ENCODE measurements at regions not wholly inside any gene's neighbourhood (a gene's known extent, or its start where the extent isn't known, plus 50 kb on each side); places are given as distances from the start of the nearest gene placed in this dataset.
"Not testable (repeated sequence)": the region's sequence is repeated elsewhere in the genome, so short reads cannot be mapped to it uniquely, and the experiment has no call there.

- ATAC-seq = no peak
Measured at GRCh38 chr6:91193446-91193845, 606.6 kb upstream of the MAP3K7 start.

GRCh38 chr6:91190041-91190440, 603.2 kb upstream of the MAP3K7 start:
- DNase-seq (ENCODE audit: low read depth in 1 of 2, low spot score in 1 of 2); H3K4me3 ChIP-seq; ATAC-seq; H3K4me2 ChIP-seq; H3K4me1 ChIP-seq; FAIRE-seq; POLR2A ChIA-PET; H3K9me3 ChIP-seq; H3K27ac ChIP-seq: not testable (repeated sequence)
- CTCF ChIA-PET = interaction anchor here (0.6 kb wide), 1 partner anchor 96 kb away, joined by 3 read pairs; no protein-coding TSS in a partner anchor
- whole genome bisulfite sequencing (ENCODE audit: missing lambda C conversion rate) = 0% methylated on average over 3 of the region's 3 CpGs

More at GRCh38 chr6:91193446-91193845, 606.6 kb upstream of the MAP3K7 start:
- FAIRE-seq (no peak), DNase-seq (ENCODE audit: low read depth in 1 of 2, low spot score in 1 of 2) (no peak)
- CTCF ChIA-PET = no interaction called here
- POLR2A ChIA-PET = no interaction called here
- no peaks in the 10 kb centered on the region for H3K9me3 ChIP-seq
- H3K27ac ChIP-seq = no peak overlapping the region
- H3K4me1 ChIP-seq = no peaks in the 10 kb centered on the region
- TF ChIP-seq, protein P1, sequence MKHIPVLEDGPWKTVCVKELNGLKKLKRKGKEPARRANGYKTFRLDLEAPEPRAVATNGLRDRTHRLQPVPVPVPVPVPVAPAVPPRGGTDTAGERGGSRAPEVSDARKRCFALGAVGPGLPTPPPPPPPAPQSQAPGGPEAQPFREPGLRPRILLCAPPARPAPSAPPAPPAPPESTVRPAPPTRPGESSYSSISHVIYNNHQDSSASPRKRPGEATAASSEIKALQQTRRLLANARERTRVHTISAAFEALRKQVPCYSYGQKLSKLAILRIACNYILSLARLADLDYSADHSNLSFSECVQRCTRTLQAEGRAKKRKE (CRISPR knock-in tag; IDR thresholded peaks at IDR 0.05; ENCODE audit: low read depth) = no peak
- TF ChIP-seq HDAC2 (IDR thresholded peaks at IDR 0.05) (no peak), NR3C1 (IDR thresholded peaks at IDR 0.05) (no peak), KDM5A (IDR thresholded peaks at IDR 0.05) (no peak), HOXA7 (CRISPR knock-in tag; IDR thresholded peaks at IDR 0.05) (no peak), PHF8 (IDR thresholded peaks at IDR 0.05; ENCODE audit: borderline replicate concordance, low read depth) (no peak), CEBPB (IDR thresholded peaks at IDR 0.05) (no peak), RARB (CRISPR knock-in tag; IDR thresholded peaks at IDR 0.05) (no peak), NFE2L2 (conservative IDR thresholded peaks at IDR 0.05; ENCODE audit: low read length) (no peak), FOSB (CRISPR knock-in tag; IDR thresholded peaks at IDR 0.05) (no peak)
- no peak overlapping the region for H3K4me2 ChIP-seq
- no peak overlapping the region for H3K4me3 ChIP-seq

DNA sequence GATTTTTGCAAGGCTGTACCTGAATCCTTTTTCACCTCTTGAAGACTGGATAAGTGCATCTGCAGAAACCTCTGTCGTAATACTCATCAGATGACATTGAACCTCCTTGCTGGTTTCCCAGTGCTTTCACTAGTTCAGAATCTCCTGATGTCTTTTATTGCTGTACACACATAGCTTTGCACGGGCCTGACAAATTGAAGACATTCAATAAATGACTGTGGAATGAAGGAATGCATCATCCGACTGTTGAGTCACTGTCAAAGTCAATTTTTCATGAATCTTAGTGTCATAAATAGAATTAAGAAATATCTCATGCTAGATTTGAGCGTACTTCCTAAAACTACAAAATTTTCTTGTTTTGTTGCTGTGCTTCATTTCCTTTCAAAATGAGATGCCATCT, 598.2 kb upstream of the MAP3K7 start:
- ChIA-PET POLR2A (no interaction called here), CTCF (no interaction called here)
- ATAC-seq = no peak
- no peak for FAIRE-seq
- no peaks in the 10 kb centered on the region for H3K4me1 ChIP-seq
- no peaks in the 10 kb centered on the region for H3K9me3 ChIP-seq
- WGBS (ENCODE audit: missing lambda C conversion rate) = 3% methylated on average over 4 of the region's 4 CpGs
- H3K4me2 ChIP-seq = no peak overlapping the region
- H3K4me3 ChIP-seq = no peak overlapping the region
- H3K27ac ChIP-seq = no peak overlapping the region
- no peak for DNase-seq (ENCODE audit: low read depth in 1 of 2, low spot score in 1 of 2)
- TF ChIP-seq, protein P2, sequence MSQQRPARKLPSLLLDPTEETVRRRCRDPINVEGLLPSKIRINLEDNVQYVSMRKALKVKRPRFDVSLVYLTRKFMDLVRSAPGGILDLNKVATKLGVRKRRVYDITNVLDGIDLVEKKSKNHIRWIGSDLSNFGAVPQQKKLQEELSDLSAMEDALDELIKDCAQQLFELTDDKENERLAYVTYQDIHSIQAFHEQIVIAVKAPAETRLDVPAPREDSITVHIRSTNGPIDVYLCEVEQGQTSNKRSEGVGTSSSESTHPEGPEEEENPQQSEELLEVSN (IDR thresholded peaks at IDR 0.05; ENCODE audit: borderline replicate concordance, low read depth) = no peak
- TF ChIP-seq KDM1A (IDR thresholded peaks at IDR 0.05; ENCODE audit: low read depth) = no peak

GRCh38 chr6:91181416-91181815, 594.5 kb upstream of the MAP3K7 start:
- Histone ChIP-seq H3K9me3 (no peaks in the 10 kb centered on the region), H3K27ac (no peak overlapping the region), H3K4me1 (no peaks in the 10 kb centered on the region), H3K4me3 (no peak overlapping the region), H3K4me2 (no peak overlapping the region)
- TF ChIP-seq EP300 (IDR thresholded peaks at IDR 0.05) (no peak), MYC (IDR thresholded peaks at IDR 0.05; ENCODE audit: borderline replicate concordance, low read length) (no peak), KDM1A (IDR thresholded peaks at IDR 0.05; ENCODE audit: low read depth) (no peak), KDM5A (IDR thresholded peaks at IDR 0.05) (no peak), CBX8 (IDR thresholded peaks at IDR 0.05) (no peak), FOXS1 (CRISPR knock-in tag; IDR thresholded peaks at IDR 0.05) (no peak), ESRRA (IDR thresholded peaks at IDR 0.05; ENCODE audit: borderline replicate concordance, low read length) (no peak), SREBF2 (IDR thresholded peaks at IDR 0.05) (no peak), EHF (CRISPR knock-in tag; IDR thresholded peaks at IDR 0.05) (no peak), FOSB (CRISPR knock-in tag; IDR thresholded peaks at IDR 0.05) (no peak), RARB (CRISPR knock-in tag; IDR thresholded peaks at IDR 0.05) (no peak), ZNF302 (CRISPR knock-in tag; IDR thresholded peaks at IDR 0.05) (no peak), PBX3 (IDR thresholded peaks at IDR 0.05) (no peak), NR3C1 (IDR thresholded peaks at IDR 0.05) (no peak), CBX2 (IDR thresholded peaks at IDR 0.05; ENCODE audit: borderline replicate concordance, low read depth) (no peak)
- TF ChIP-seq, protein P1 (CRISPR knock-in tag; IDR thresholded peaks at IDR 0.05; ENCODE audit: low read depth) = no peak
- TF ChIP-seq, protein P3, sequence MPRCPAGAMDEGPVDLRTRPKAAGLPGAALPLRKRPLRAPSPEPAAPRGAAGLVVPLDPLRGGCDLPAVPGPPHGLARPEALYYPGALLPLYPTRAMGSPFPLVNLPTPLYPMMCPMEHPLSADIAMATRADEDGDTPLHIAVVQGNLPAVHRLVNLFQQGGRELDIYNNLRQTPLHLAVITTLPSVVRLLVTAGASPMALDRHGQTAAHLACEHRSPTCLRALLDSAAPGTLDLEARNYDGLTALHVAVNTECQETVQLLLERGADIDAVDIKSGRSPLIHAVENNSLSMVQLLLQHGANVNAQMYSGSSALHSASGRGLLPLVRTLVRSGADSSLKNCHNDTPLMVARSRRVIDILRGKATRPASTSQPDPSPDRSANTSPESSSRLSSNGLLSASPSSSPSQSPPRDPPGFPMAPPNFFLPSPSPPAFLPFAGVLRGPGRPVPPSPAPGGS (IDR thresholded peaks at IDR 0.05) = no peak
- TF ChIP-seq, protein P4, sequence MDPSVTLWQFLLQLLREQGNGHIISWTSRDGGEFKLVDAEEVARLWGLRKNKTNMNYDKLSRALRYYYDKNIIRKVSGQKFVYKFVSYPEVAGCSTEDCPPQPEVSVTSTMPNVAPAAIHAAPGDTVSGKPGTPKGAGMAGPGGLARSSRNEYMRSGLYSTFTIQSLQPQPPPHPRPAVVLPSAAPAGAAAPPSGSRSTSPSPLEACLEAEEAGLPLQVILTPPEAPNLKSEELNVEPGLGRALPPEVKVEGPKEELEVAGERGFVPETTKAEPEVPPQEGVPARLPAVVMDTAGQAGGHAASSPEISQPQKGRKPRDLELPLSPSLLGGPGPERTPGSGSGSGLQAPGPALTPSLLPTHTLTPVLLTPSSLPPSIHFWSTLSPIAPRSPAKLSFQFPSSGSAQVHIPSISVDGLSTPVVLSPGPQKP (IDR thresholded peaks at IDR 0.05; ENCODE audit: low read depth, low read length) = no peak
- POLR2A ChIA-PET = no interaction called here
- FAIRE-seq (no peak), ATAC-seq (no peak), DNase-seq (ENCODE audit: low read depth in 1 of 2, low spot score in 1 of 2) (no peak)
- CTCF ChIA-PET = no interaction called here
- 12% methylated on average over 2 of the region's 2 CpGs for WGBS (ENCODE audit: missing lambda C conversion rate)
